ENCODE measurements at regions not wholly inside any gene's neighbourhood (a gene's known extent, or its start where the extent isn't known, plus 50 kb on each side); places are given as distances from the start of the nearest gene placed in this dataset.

GRCh38 chr1:80158771-80159170, 1152.2 kb upstream of the ADGRL4 start:
- H3K4me2 ChIP-seq (ENCODE audit: insufficient read depth in 1 of 2, low read depth in 2 of 2, low read length in 2 of 2), result no peak overlapping the region
- WGBS, 2 experiments (ENCODE audit: extremely low coverage in 1 of 2, insufficient coverage in 1 of 2, insufficient read length in 1 of 2, insufficient replicate concordance in 2 of 2, low coverage in 1 of 2, low lambda C conversion rate in 2 of 2, missing lambda C conversion rate in 1 of 2), result 92% methylated on average over 2 of the region's 2 CpGs; no CpG with 5 or more reads in 1 of the 2 experiments
- H3K4ac ChIP-seq (replicated peaks; ENCODE audit: insufficient read length, low read depth, low read length), result no peak overlapping the region
- no peak overlapping the region for H2BK20ac ChIP-seq (ENCODE audit: low read length)
- no peak overlapping the region for H3K27ac ChIP-seq (ENCODE audit: low read depth, low read length)
- POLR2A ChIA-PET (ENCODE audit: partially characterized antibody), result no interaction called here
- H3K14ac ChIP-seq (ENCODE audit: insufficient read length), result no peak overlapping the region
- CTCF ChIA-PET (ENCODE audit: partially characterized antibody), result no interaction called here
- TF ChIP-seq SP2 (IDR thresholded peaks at IDR 0.05; ENCODE audit: low read length) (no peak), POLR2AphosphoS5 (IDR thresholded peaks at IDR 0.05; ENCODE audit: low read depth, low read length) (no peak), ATF3 (IDR thresholded peaks at IDR 0.05; ENCODE audit: insufficient read depth, low read depth, low read length) (no peak)
- H3K56ac ChIP-seq (replicated peaks; ENCODE audit: insufficient read length, low read depth, low read length), result no peak overlapping the region
- no peaks in the 10 kb centered on the region for H3K79me2 ChIP-seq (ENCODE audit: control insufficient read depth in 1 of 2, insufficient read depth in 2 of 2, low read length in 2 of 2)
- no peak overlapping the region for H3K4me3 ChIP-seq (ENCODE audit: extremely low read depth in 1 of 4, insufficient read depth in 2 of 4, low read depth in 3 of 4, low read length in 4 of 4)
- DNase-seq (ENCODE audit: low read depth in 1 of 2, low spot score in 2 of 2) (no peak), FAIRE-seq (no peak)
- no peak overlapping the region for H2BK15ac ChIP-seq (ENCODE audit: low read length)
- H3K23ac ChIP-seq (ENCODE audit: insufficient read length), result no peak overlapping the region
- no peak overlapping the region for H3K9ac ChIP-seq (replicated peaks in 1 of 4; ENCODE audit: extremely low read depth in 1 of 4, low read depth in 3 of 4, low read length in 3 of 4)
- H2BK120ac ChIP-seq (replicated peaks; ENCODE audit: low read depth, low read length), result no peak overlapping the region
- H4K5ac ChIP-seq (ENCODE audit: insufficient read length, low read depth, low read length), result no peak overlapping the region
- no peak overlapping the region for H2BK5ac ChIP-seq (ENCODE audit: low read depth, low read length)
- no peak overlapping the region for H3K18ac ChIP-seq (ENCODE audit: extremely low read depth, low read length)
- H3K79me1 ChIP-seq (ENCODE audit: low read depth, low read length), result no peaks in the 10 kb centered on the region
- H2AK5ac ChIP-seq (ENCODE audit: low read depth, low read length), result no peak overlapping the region
- H3K36me3 ChIP-seq (ENCODE audit: control insufficient read depth in 2 of 4, insufficient read depth in 4 of 4, low read length in 3 of 4), result no peaks in the 10 kb centered on the region
- no peaks in the 10 kb centered on the region for H4K20me1 ChIP-seq (replicated peaks in 1 of 2; ENCODE audit: control insufficient read depth in 1 of 2, insufficient read depth in 2 of 2, low read length in 2 of 2)
- H3K23me2 ChIP-seq (ENCODE audit: low read depth, low read length), result no peaks in the 10 kb centered on the region
- H4K8ac ChIP-seq (ENCODE audit: extremely low read depth, insufficient read depth, low read length), result no peak overlapping the region
- no peaks in the 10 kb centered on the region for H3K9me3 ChIP-seq (ENCODE audit: insufficient read depth in 2 of 2, low read depth in 1 of 2, low read length in 1 of 2)
- H2AFZ ChIP-seq (ENCODE audit: low read length), result no peak overlapping the region
- no peak overlapping the region for H4K91ac ChIP-seq (replicated peaks; ENCODE audit: insufficient read length, low read length)
- no peaks in the 10 kb centered on the region for H3K27me3 ChIP-seq (replicated peaks in 1 of 4; ENCODE audit: control insufficient read depth in 3 of 4, extremely low read depth in 1 of 4, insufficient read depth in 3 of 4, low read length in 3 of 4)
- no peak overlapping the region for H2BK12ac ChIP-seq (ENCODE audit: low read depth, low read length)
- H3K4me1 ChIP-seq (replicated peaks in 1 of 4; ENCODE audit: control insufficient read depth in 3 of 4, insufficient read depth in 4 of 4, low read length in 3 of 4), result peaks cover 0 to 6% (median 0%) of the 10 kb centered on the region in 4 experiments; a peak in 2 of 7 replicates

Measured in H1 (cell line).